ENCODE measurements at regions not wholly inside any gene's neighbourhood (a gene's known extent, or its start where the extent isn't known, plus 50 kb on each side); places are given as distances from the start of the nearest gene placed in this dataset.

DNA sequence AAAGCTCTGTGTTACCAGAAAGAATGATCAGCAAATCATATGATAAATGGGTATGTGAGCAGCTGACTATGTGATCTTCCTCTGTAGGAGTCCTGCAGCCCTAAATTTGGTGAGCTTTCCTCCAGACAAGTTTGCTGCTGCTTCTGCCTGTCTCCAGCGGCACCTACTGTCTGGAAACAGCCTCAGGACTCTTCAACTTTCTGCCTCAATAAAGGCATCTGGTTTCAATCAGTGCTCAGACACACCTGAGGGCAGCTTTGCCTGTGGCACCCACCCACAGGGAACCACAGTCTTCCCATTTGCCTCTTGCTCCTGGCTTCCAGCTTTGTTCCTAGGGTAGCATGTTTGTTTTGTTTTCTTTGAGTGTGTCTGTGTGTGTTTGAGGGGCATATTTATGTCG is 727.9 kb upstream of the MAN1A1 start:
- TF ChIP-seq EZH2phosphoT487 (IDR thresholded peaks at IDR 0.05; ENCODE audit: low read depth) = no peak
- TF ChIP-seq, protein P1, sequence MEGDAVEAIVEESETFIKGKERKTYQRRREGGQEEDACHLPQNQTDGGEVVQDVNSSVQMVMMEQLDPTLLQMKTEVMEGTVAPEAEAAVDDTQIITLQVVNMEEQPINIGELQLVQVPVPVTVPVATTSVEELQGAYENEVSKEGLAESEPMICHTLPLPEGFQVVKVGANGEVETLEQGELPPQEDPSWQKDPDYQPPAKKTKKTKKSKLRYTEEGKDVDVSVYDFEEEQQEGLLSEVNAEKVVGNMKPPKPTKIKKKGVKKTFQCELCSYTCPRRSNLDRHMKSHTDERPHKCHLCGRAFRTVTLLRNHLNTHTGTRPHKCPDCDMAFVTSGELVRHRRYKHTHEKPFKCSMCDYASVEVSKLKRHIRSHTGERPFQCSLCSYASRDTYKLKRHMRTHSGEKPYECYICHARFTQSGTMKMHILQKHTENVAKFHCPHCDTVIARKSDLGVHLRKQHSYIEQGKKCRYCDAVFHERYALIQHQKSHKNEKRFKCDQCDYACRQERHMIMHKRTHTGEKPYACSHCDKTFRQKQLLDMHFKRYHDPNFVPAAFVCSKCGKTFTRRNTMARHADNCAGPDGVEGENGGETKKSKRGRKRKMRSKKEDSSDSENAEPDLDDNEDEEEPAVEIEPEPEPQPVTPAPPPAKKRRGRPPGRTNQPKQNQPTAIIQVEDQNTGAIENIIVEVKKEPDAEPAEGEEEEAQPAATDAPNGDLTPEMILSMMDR (IDR thresholded peaks at IDR 0.05; ENCODE audit: low read depth, low read length) = no peak
